Esophagus squamous epithelium (tissue), 4 donors: ENCODE measurements at regions not wholly inside any gene's neighbourhood (a gene's known extent, or its start where the extent isn't known, plus 50 kb on each side); places are given as distances from the start of the nearest gene placed in this dataset.

Source experiments
- CTCF ChIP-seq, 6 experiments: fragments of 450-650 bp in 4 of 6; fragments of 200-600 bp in 2 of 6; sonication (generic) in 2 of 6; IDR thresholded peaks; one replicate each; pipeline ENCODE4 v1.5.1; 2016 to 2019; ENCODE audit warnings: antibody characterized with exemption in 6 of 6, mild to moderate bottlenecking in 4 of 6, moderate library complexity in 4 of 6
- POLR2A ChIP-seq, 4 donors: fragments of 450-650 bp; IDR thresholded peaks; one replicate each; pipeline ENCODE4 v1.6.1; 2017; ENCODE audit warnings: antibody characterized with exemption in 4 of 4, mild to moderate bottlenecking in 4 of 4, moderate library complexity in 3 of 4

DNA sequence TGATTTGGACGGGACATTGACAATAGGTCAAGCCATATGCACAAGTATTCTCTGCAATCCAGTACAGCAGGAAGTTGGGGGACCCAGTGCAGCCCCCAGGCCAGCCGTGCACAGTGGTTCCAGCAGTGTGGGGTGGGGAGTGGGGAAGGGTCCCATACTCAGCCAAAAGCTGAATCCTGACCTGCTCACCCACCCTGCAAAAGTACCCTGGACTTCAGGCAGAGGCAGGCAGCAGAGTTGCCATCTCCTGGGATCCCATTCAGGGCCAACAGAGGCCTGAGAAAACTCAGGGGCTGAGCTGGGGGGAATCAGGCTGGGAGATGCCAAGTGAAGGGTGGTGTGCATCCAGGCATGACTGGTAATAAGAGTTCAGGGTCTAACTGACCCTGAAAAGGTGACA is 83.9 kb downstream of the ALG10 start:
- TF ChIP-seq CTCF (IDR thresholded peaks at IDR 0.05), result no peak
- TF ChIP-seq POLR2A (IDR thresholded peaks at IDR 0.05), result no peak
